ENCODE measurements at regions not wholly inside any gene's neighbourhood (a gene's known extent, or its start where the extent isn't known, plus 50 kb on each side); places are given as distances from the start of the nearest gene placed in this dataset.

- no peak for TF ChIP-seq EZH2phosphoT487 (IDR thresholded peaks at IDR 0.05; ENCODE audit: borderline replicate concordance, low read length)
- TF ChIP-seq CTCF (IDR thresholded peaks at IDR 0.05; ENCODE audit: low read depth, low read length, poor library complexity, severe bottlenecking): no peak
These were observed 84.0 kb downstream of the MINAR1 start for GRCh38 chr15:79516155-79516554.
